Neuronal stem cell (in vitro differentiated cells): ENCODE measurements at regions not wholly inside any gene's neighbourhood (a gene's known extent, or its start where the extent isn't known, plus 50 kb on each side); places are given as distances from the start of the nearest gene placed in this dataset.

Experiments
- DNase-seq: peaks from one replicate; pipeline ENCODE4 v3.0.0-alpha.2; 2013; ENCODE audit warnings: low spot score
- H2AFZ ChIP-seq: one replicate; pipeline ENCODE4 v1.6.1; 2013; ENCODE audit warnings: mild to moderate bottlenecking, low read length, inconsistent platforms
- H2AK5ac ChIP-seq: 2 replicates; pipeline ENCODE4 v1.6.1; 2013; ENCODE audit warnings: low read depth, mild to moderate bottlenecking, inconsistent platforms, low read length, moderate library complexity, mixed read lengths
- H2BK120ac ChIP-seq: 2 replicates; pipeline ENCODE4 v1.6.1; 2013; ENCODE audit warnings: low read depth, mild to moderate bottlenecking, inconsistent platforms, low read length, moderate library complexity, mixed read lengths
- H2BK12ac ChIP-seq: one replicate; pipeline ENCODE4 v1.6.1; 2013; ENCODE audit warnings: low read length, inconsistent platforms
- H2BK15ac ChIP-seq: 2 replicates; pipeline ENCODE4 v1.6.1; 2013; ENCODE audit warnings: mild to moderate bottlenecking, low read length, inconsistent platforms, mixed read lengths
- H2BK5ac ChIP-seq: one replicate; pipeline ENCODE4 v1.6.1; 2013; ENCODE audit warnings: inconsistent platforms, mild to moderate bottlenecking, low read length, moderate library complexity
- H3K14ac ChIP-seq: one replicate; pipeline ENCODE4 v1.6.1; 2013; ENCODE audit warnings: low read length, inconsistent platforms
- H3K18ac ChIP-seq: 2 replicates; pipeline ENCODE4 v1.6.1; 2013; ENCODE audit warnings: low read length, inconsistent platforms
- H3K23ac ChIP-seq: 2 replicates; pipeline ENCODE4 v1.6.1; 2013; ENCODE audit warnings: low read depth, mild to moderate bottlenecking, mixed read lengths, low read length, inconsistent platforms; ENCODE audit not compliant: poor library complexity
- H3K27ac ChIP-seq: replicated peaks from 3 replicates; pipeline ENCODE4 v1.5.1; 2013; ENCODE audit warnings: low read length, inconsistent platforms
- H3K27me3 ChIP-seq, 3 experiments: 2 replicates each; pipeline ENCODE4 v1.6.1; 2013; ENCODE audit warnings: low read length in 3 of 3, mild to moderate bottlenecking in 2 of 3, inconsistent platforms in 1 of 3, low read depth in 1 of 3, mixed read lengths in 1 of 3, moderate library complexity in 1 of 3; ENCODE audit not compliant: control insufficient read depth in 3 of 3, insufficient read depth in 3 of 3
- H3K36me3 ChIP-seq, 2 donors: replicated peaks in 1 of 2; 2 replicates each; pipeline ENCODE4 v1.6.1; 2013; ENCODE audit warnings: low read length in 2 of 2; ENCODE audit not compliant: control insufficient read depth in 2 of 2, insufficient read depth in 2 of 2
- H3K4ac ChIP-seq: 2 replicates; pipeline ENCODE4 v1.6.1; 2013; ENCODE audit warnings: inconsistent platforms, mild to moderate bottlenecking, low read length, moderate library complexity
- H3K4me1 ChIP-seq, 2 donors: 1 replicate in 1 of 2; 2 replicates in 1 of 2; pipeline ENCODE4 v1.6.1; 2013; ENCODE audit warnings: low read length in 2 of 2, low read depth in 1 of 2; ENCODE audit not compliant: control insufficient read depth in 2 of 2, insufficient read depth in 1 of 2
- H3K4me2 ChIP-seq: one replicate; pipeline ENCODE4 v1.6.1; 2013; ENCODE audit warnings: mild to moderate bottlenecking, low read length, inconsistent platforms; ENCODE audit not compliant: insufficient read depth, poor library complexity, severe bottlenecking
- H3K4me3 ChIP-seq, 2 donors: 2 replicates each; pipeline ENCODE4 v1.5.1; 2013; ENCODE audit warnings: low read length in 2 of 2, mild to moderate bottlenecking in 2 of 2, inconsistent platforms in 1 of 2, moderate library complexity in 1 of 2
- H3K79me1 ChIP-seq: one replicate; pipeline ENCODE4 v1.6.1; 2013; ENCODE audit warnings: low read depth, mild to moderate bottlenecking, inconsistent platforms, low read length, moderate library complexity
- H3K9ac ChIP-seq: one replicate; pipeline ENCODE4 v1.6.1; 2013; ENCODE audit warnings: mild to moderate bottlenecking, low read depth, low read length, inconsistent platforms; ENCODE audit not compliant: poor library complexity
- H3K9me3 ChIP-seq, 2 donors: replicated peaks in 1 of 2; 2 replicates each; pipeline versions ENCODE3 to v1.6.1; 2013; ENCODE audit warnings: low read length in 2 of 2, mild to moderate bottlenecking in 2 of 2, inconsistent platforms in 1 of 2, low read depth in 1 of 2, mixed read lengths in 1 of 2, moderate library complexity in 1 of 2; ENCODE audit not compliant: control insufficient read depth in 2 of 2, insufficient read depth in 1 of 2
- H4K8ac ChIP-seq: one replicate; pipeline ENCODE4 v1.6.1; 2013; ENCODE audit warnings: low read depth, mild to moderate bottlenecking, inconsistent platforms, low read length, moderate library complexity
- H4K91ac ChIP-seq: one replicate; pipeline ENCODE4 v1.6.1; 2013; ENCODE audit warnings: low read length, low read depth, mild to moderate bottlenecking, inconsistent platforms; ENCODE audit not compliant: poor library complexity
- WGBS, 2 donors: extraction: QIAGEN DNeasy Blood & Tissue Kit; methylation state at CpG; one replicate each; pipeline ENCODE4 v1.1.7; 2013; ENCODE audit warnings: missing lambda C conversion rate in 2 of 2, mixed read lengths in 1 of 2; ENCODE audit not compliant: insufficient read length in 2 of 2, insufficient replicate concordance in 1 of 2; ENCODE audit errors: extremely low coverage in 2 of 2; 5-methylcytosine and 5-hydroxymethylcytosine counted together

DNA sequence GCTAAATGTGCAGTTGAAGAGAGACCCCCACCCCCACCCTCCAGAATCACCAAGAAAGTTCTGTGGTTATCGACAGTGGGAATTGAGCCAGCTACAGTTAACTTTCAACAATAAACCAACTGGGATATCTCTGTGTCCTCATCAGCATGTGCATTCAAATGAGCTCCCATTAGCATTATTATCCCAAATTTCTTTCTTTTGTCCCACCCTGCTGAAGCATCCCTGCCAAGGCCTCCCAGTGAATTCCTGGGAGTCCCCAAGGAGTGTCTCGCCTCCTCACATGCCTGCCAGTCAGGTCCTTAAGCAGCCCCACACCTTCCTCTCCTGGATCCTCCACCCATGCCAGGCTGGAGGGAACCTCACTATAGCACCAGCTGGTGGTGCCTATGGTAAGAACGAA lies 422.1 kb upstream of the HNRNPA3 start:
- Histone ChIP-seq H3K79me1 (no peaks in the 10 kb centered on the region), H2BK120ac (no peak overlapping the region), H2BK5ac (no peak overlapping the region), H2AK5ac (no peak overlapping the region), H3K36me3 (no peaks in the 10 kb centered on the region), H2BK15ac (no peak overlapping the region), H3K27ac (no peak overlapping the region), H3K9me3 (no peaks in the 10 kb centered on the region), H3K4me3 (no peak overlapping the region), H2BK12ac (no peak overlapping the region), H3K4me1 (no peaks in the 10 kb centered on the region), H4K8ac (no peak overlapping the region), H3K23ac (no peak overlapping the region), H2AFZ (no peak overlapping the region), H3K4ac (no peak overlapping the region), H4K91ac (no peak overlapping the region), H3K14ac (no peak overlapping the region), H3K9ac (no peak overlapping the region), H3K27me3 (no peaks in the 10 kb centered on the region), H3K4me2 (no peak overlapping the region), H3K18ac (no peak overlapping the region)
- DNase-seq, result no peak
- no CpG with 5 or more reads among the region's 3 CpGs for WGBS, 2 donors

GRCh38 chr2:176793792-176794191 lies 418.8 kb upstream of the HNRNPA3 start:
- DNase-seq, result no peak
- H3K36me3 ChIP-seq, result no peaks in the 10 kb centered on the region
- no peak overlapping the region for H4K91ac ChIP-seq
- no peak overlapping the region for H2BK120ac ChIP-seq
- no peak overlapping the region for H3K14ac ChIP-seq
- H3K9me3 ChIP-seq, result no peaks in the 10 kb centered on the region
- H3K4ac ChIP-seq, result no peak overlapping the region
- H3K4me2 ChIP-seq, result no peak overlapping the region
- no peaks in the 10 kb centered on the region for H3K79me1 ChIP-seq
- H3K18ac ChIP-seq, result no peak overlapping the region
- H3K4me1 ChIP-seq, result no peaks in the 10 kb centered on the region
- H4K8ac ChIP-seq, result no peak overlapping the region
- whole genome bisulfite sequencing, 2 donors, result no CpG with 5 or more reads among the region's 6 CpGs
- H3K23ac ChIP-seq, result no peak overlapping the region
- H3K4me3 ChIP-seq, result no peak overlapping the region
- no peak overlapping the region for H2BK15ac ChIP-seq
- H2BK5ac ChIP-seq, result no peak overlapping the region
- H3K9ac ChIP-seq, result no peak overlapping the region
- H2BK12ac ChIP-seq, result no peak overlapping the region
- no peaks in the 10 kb centered on the region for H3K27me3 ChIP-seq
- H2AK5ac ChIP-seq, result no peak overlapping the region
- no peak overlapping the region for H3K27ac ChIP-seq
- no peak overlapping the region for H2AFZ ChIP-seq

GRCh38 chr2:176794392-176794791 lies 418.2 kb upstream of the HNRNPA3 start:
- no peak overlapping the region for H3K23ac ChIP-seq
- no peak overlapping the region for H2BK12ac ChIP-seq
- no peak overlapping the region for H2BK15ac ChIP-seq
- no peak overlapping the region for H3K4ac ChIP-seq
- H3K14ac ChIP-seq, result no peak overlapping the region
- no peak overlapping the region for H2AFZ ChIP-seq
- no peak for DNase-seq
- no peak overlapping the region for H3K4me3 ChIP-seq
- H3K27ac ChIP-seq, result no peak overlapping the region
- no peak overlapping the region for H4K91ac ChIP-seq
- WGBS, 2 donors, result no CpG with 5 or more reads among the region's 1 CpG
- H3K9ac ChIP-seq, result no peak overlapping the region
- no peaks in the 10 kb centered on the region for H3K9me3 ChIP-seq
- H3K79me1 ChIP-seq, result no peaks in the 10 kb centered on the region
- H2AK5ac ChIP-seq, result no peak overlapping the region
- no peaks in the 10 kb centered on the region for H3K36me3 ChIP-seq
- H3K4me2 ChIP-seq, result no peak overlapping the region
- no peaks in the 10 kb centered on the region for H3K4me1 ChIP-seq
- H3K27me3 ChIP-seq, result no peaks in the 10 kb centered on the region
- no peak overlapping the region for H4K8ac ChIP-seq
- H3K18ac ChIP-seq, result no peak overlapping the region
- H2BK120ac ChIP-seq, result no peak overlapping the region
- no peak overlapping the region for H2BK5ac ChIP-seq

GRCh38 chr2:176795823-176796222 lies 416.8 kb upstream of the HNRNPA3 start:
- Histone ChIP-seq H3K27me3 (no peaks in the 10 kb centered on the region), H4K8ac (no peak overlapping the region), H3K27ac (no peak overlapping the region), H2BK120ac (no peak overlapping the region), H3K23ac (no peak overlapping the region), H3K36me3 (no peaks in the 10 kb centered on the region), H3K4me1 (no peaks in the 10 kb centered on the region), H3K4ac (no peak overlapping the region), H4K91ac (no peak overlapping the region), H3K4me3 (no peak overlapping the region), H2BK5ac (no peak overlapping the region), H3K9me3 (no peaks in the 10 kb centered on the region), H2BK15ac (no peak overlapping the region), H3K14ac (no peak overlapping the region), H3K79me1 (no peaks in the 10 kb centered on the region), H2BK12ac (no peak overlapping the region), H3K18ac (no peak overlapping the region), H3K9ac (no peak overlapping the region), H3K4me2 (no peak overlapping the region), H2AK5ac (no peak overlapping the region), H2AFZ (no peak overlapping the region)
- no CpG with 5 or more reads among the region's 2 CpGs for WGBS, 2 donors
- DNase-seq, result no peak
